Large intestine (tissue), 3 donors: ENCODE measurements at regions not wholly inside any gene's neighbourhood (a gene's known extent, or its start where the extent isn't known, plus 50 kb on each side); places are given as distances from the start of the nearest gene placed in this dataset.
"Not testable (repeated sequence)": the region's sequence is repeated elsewhere in the genome, so short reads cannot be mapped to it uniquely, and the experiment has no call there.

Experiments
- DNase-seq, 2 donors: peaks; one replicate each; pipeline versions ENCODE4 v3.0.0 to v3.0.0-alpha.2; 2013
- H3K27ac ChIP-seq: one replicate; pipeline ENCODE4 v1.5.1; 2013; ENCODE audit warnings: low read length
- H3K27me3 ChIP-seq: 2 replicates; pipeline ENCODE4 v1.6.1; 2013; ENCODE audit warnings: low read length; ENCODE audit not compliant: control insufficient read depth, insufficient read depth
- H3K36me3 ChIP-seq: 2 replicates; pipeline ENCODE4 v1.6.1; 2013; ENCODE audit warnings: low read length; ENCODE audit not compliant: control insufficient read depth, insufficient read depth
- H3K4me1 ChIP-seq: one replicate; pipeline ENCODE4 v1.6.1; 2013; ENCODE audit warnings: low read length; ENCODE audit not compliant: control insufficient read depth, insufficient read depth
- H3K4me3 ChIP-seq: one replicate; pipeline ENCODE4 v1.5.1; 2013; ENCODE audit warnings: low read length
- H3K9me3 ChIP-seq: one replicate; pipeline ENCODE4 v1.6.1; 2013; ENCODE audit warnings: mild to moderate bottlenecking, low read depth, low read length, moderate library complexity; ENCODE audit not compliant: control insufficient read depth
- WGBS: methylation state at CpG from one replicate; pipeline ENCODE4 v1.1.5; 2013; ENCODE audit warnings: low lambda C conversion rate; ENCODE audit not compliant: insufficient coverage; 5-methylcytosine and 5-hydroxymethylcytosine counted together

DNA sequence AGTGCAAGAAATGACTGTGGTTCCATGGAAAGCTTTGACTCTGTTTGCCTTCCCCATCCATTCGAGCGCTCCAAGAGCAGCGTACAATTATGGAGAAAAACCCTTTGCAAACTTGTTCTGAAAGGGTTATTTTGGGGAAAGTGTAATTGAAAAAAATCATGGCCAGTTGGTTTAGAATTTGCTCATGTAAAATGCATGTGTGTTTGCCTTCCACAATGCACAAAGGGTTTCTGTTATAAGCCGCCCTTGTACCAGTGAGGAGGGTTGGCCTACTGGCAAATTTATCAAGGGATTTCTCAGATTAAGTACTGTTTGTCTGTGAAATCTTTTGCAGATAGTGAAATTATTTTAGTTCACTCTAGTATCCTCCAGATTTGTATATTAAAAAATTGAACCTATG is 62.7 kb upstream of the PELI2 start:
- no CpG with 5 or more reads among the region's 4 CpGs for WGBS
- DNase-seq, result no peak
- Histone ChIP-seq H3K27ac (no peak overlapping the region), H3K4me1 (peaks cover 8% of the 10 kb centered on the region), H3K27me3 (no peaks in the 10 kb centered on the region), H3K4me3 (no peak overlapping the region), H3K36me3 (no peaks in the 10 kb centered on the region), H3K9me3 (no peaks in the 10 kb centered on the region)

DNA sequence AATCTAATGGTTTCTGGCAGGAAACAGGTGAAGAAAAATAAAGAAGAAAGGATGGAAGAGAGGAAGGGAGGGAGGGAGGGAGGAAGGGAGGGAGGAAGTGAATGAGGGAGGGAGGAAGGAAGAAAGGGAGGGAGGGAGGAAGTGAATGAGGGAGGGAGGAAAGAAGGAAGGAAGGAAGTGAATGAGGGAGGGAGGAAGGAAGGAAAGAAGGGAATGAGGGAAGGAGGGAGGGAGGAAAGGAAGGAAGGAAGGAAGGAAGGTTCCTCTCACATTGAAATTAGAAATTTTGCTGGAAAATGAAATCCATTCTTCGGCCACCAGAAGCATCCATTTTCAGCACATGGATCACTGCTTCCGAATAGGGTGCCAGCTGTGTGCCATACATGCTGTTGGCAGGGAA is 62.2 kb upstream of the PELI2 start:
- Histone ChIP-seq H3K27ac (no peak overlapping the region), H3K36me3 (no peaks in the 10 kb centered on the region), H3K9me3 (no peaks in the 10 kb centered on the region), H3K4me1 (peaks cover 8% of the 10 kb centered on the region), H3K4me3 (no peak overlapping the region), H3K27me3 (no peaks in the 10 kb centered on the region)
- no CpG with 5 or more reads among the region's 2 CpGs for WGBS
- DNase-seq, result no peak

DNA sequence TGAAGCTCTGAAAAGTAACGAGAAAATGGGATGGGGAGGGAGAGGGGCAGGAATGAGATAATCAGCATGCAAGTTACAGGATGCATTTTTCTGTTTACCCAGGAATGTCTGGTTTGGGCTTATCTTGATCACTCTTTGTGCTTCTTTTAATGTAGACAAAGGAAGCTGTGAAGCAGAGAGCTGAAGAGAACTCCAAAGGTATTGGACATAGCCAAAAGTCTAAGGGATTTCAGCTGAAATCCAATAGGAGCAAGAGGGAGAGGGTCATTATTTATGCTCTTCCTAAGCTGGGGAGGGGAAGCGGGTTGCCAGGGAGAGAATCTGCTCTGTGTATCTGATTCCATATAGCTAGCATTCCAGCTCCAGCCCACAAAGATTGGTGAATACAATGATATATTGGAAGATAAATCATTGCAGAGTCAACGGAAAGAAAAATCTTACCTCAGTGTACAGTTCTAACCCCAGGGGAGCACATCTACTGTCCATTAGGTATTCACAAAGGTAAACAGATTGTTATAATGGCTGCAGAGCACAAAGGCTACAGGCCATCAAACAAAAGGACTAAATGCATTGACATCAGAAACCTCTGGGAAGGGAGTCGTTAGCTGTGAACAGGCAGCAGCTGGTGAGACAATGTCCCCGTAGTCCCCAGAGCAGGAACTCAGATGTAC is 61.0 kb upstream of the PELI2 start:
- Histone ChIP-seq H3K9me3 (no peaks in the 10 kb centered on the region), H3K36me3 (no peaks in the 10 kb centered on the region), H3K4me3 (no peak overlapping the region), H3K4me1 (peaks cover 8% of the 10 kb centered on the region), H3K27me3 (no peaks in the 10 kb centered on the region), H3K27ac (no peak overlapping the region)
- no peak for DNase-seq
- 93% methylated on average over 2 of the region's 5 CpGs for WGBS

DNA sequence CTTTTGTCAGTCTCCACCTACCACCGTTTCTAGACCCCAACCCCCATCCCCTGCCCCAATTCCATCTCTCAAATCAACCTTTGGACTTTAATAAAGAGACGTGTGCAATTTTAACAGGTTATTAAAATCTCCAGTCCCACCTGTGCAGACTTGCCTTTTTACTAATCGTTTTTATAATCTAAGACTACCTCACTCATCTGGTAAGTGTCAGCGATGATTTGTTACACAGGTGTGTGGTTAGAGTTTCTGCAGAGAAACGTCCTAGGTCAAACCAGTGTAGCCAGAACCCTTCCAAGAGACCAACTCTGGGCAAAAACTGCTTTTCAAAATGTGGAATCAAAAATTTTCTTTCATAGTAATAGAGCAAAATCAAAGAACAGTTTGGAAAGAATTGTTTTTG is 60.4 kb upstream of the PELI2 start:
- Histone ChIP-seq H3K27ac (no peak overlapping the region), H3K9me3 (no peaks in the 10 kb centered on the region)
- WGBS, result no CpG with 5 or more reads among the region's 5 CpGs

DNA sequence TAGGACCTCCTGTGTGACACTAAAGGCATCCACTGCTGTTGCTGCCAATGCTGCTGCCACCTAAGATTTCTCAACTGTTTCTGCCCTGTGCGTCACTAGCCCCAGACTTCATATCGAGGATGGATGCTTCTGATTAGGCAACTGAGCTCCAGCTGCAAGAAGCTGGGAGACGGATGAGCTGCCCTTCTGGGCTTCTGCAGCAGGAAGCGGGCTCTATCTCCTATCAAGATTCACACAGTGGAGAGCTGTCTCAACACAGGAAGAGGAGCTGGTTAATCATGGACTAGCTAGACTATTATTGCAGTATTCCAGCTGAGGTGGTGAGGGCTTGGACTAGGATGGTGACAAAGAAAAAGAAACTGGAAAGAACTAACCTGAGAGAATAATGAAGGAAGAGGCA is 59.2 kb upstream of the PELI2 start:
- no CpG with 5 or more reads among the region's 4 CpGs for WGBS
- no peaks in the 10 kb centered on the region for H3K9me3 ChIP-seq
- H3K4me1 ChIP-seq, result peaks cover 11% of the 10 kb centered on the region
- no peaks in the 10 kb centered on the region for H3K36me3 ChIP-seq
- peak; percentile 76 to 86 for DNase-seq
- H3K27ac ChIP-seq, result peak overlapping the region; percentile 66
- H3K4me3 ChIP-seq, result no peak overlapping the region
- H3K27me3 ChIP-seq, result no peaks in the 10 kb centered on the region

More for the DNA sequence above, 60.4 kb upstream of the PELI2 start:
- Histone ChIP-seq H3K36me3 (no peaks in the 10 kb centered on the region), H3K27me3 (no peaks in the 10 kb centered on the region), H3K4me1 (peaks cover 9% of the 10 kb centered on the region), H3K4me3 (no peak overlapping the region)
- DNase-seq, result no peak

DNA sequence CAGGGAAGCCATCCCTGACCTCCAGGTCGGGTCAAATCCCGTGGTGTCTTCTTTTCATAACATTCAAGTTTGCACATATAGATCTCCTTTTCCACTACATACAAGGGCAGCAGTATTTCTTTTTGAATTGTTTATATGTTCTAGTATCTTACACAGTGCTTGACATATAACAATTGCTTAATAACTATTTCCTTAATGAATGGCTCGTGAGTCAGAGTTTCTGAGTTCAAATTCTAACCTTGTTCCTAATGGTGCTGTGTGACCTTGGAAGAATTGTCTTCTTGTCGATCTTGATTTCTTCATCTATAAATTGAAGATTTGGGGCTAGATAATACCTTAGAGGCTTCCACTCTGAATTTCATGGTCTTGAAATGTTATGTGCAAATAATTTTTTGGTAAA is 57.2 kb upstream of the PELI2 start:
- no peaks in the 10 kb centered on the region for H3K27me3 ChIP-seq
- H3K27ac ChIP-seq, result no peak overlapping the region
- no peaks in the 10 kb centered on the region for H3K9me3 ChIP-seq
- H3K36me3 ChIP-seq, result no peaks in the 10 kb centered on the region
- DNase-seq, result no peak
- peaks cover 11% of the 10 kb centered on the region for H3K4me1 ChIP-seq
- no peak overlapping the region for H3K4me3 ChIP-seq
- 80% methylated on average over 1 of the region's 4 CpGs for WGBS

DNA sequence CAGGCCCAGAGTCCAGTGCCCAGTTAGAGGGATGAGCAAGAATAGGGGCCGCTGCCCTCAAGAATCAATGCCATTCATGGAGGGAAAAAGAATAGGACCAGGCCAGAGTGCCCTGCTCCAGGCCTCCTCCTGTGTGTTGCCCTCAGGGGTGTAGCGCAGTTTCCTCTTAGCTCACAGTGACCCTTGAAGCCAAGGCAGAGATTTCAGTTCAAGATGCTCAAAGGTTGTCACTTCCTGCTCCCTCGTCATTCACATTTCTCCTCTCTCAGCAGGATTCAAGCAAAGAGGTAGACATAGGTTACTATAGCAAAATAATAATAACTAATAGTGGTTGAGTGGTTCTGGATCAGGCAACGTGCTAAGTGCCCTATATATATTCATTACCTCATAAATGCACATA is 55.1 kb upstream of the PELI2 start:
- DNase-seq, result peak; percentile 53 to 78
- H3K27ac ChIP-seq, result peak overlapping the region; percentile 47

DNA sequence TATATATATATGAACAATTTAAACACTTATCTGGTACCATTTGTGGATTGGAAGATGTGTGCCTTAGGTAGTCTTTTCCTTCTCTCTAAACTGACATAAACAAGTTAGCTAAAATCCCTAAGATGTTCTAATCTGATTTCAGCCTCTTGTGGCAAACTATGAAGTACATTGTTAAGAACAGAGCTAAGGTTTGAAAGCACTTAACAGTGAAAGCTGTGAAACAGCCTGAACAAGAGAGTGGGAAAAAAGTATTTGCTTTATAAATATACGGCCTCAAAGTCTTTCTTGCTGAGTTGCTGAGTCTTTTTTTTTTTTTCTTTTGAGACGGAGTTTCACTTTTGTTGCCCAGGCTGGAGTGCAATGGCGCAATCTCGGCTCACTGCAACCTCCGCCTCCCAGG is 53.7 kb upstream of the PELI2 start:
- WGBS, result no CpG with 5 or more reads among the region's 5 CpGs
- Histone ChIP-seq H3K9me3 (no peaks in the 10 kb centered on the region), H3K27me3 (no peaks in the 10 kb centered on the region), H3K4me3 (no peak overlapping the region), H3K4me1 (peaks cover 8% of the 10 kb centered on the region), H3K27ac (peak overlapping the region; percentile 67), H3K36me3 (no peaks in the 10 kb centered on the region)
- DNase-seq, result peak in 1 of 2 donors; percentile 33

More for the DNA sequence above, 55.1 kb upstream of the PELI2 start:
- Histone ChIP-seq H3K27me3 (no peaks in the 10 kb centered on the region), H3K36me3 (no peaks in the 10 kb centered on the region), H3K9me3 (no peaks in the 10 kb centered on the region), H3K4me3 (no peak overlapping the region), H3K4me1 (peaks cover 11% of the 10 kb centered on the region)
- no CpG with 5 or more reads among the region's 4 CpGs for WGBS

DNA sequence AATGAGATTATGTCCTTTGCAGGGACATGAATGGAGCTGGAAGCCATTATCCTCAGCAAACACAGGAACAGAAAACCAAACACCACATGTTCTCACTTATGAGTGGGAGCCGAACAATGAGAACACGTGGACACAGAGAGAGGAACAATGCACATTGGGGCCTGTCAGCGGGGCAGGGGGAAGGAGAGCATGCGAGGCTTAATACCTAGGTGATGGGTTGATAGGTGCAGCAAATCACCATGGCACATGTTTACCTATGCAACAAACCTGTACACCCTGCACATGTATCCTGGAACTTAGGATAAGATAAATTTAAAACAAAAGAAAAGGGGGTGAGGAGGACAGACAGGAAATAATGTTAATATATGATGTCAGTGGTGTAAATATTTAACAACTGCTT is 53.0 kb upstream of the PELI2 start:
- H3K36me3 ChIP-seq, H3K27me3 ChIP-seq, H3K9me3 ChIP-seq, H3K4me1 ChIP-seq, DNase-seq, H3K4me3 ChIP-seq: not testable (repeated sequence)
- no CpG with 5 or more reads among the region's 4 CpGs for WGBS
- peak overlapping the region; percentile 61 for H3K27ac ChIP-seq

DNA sequence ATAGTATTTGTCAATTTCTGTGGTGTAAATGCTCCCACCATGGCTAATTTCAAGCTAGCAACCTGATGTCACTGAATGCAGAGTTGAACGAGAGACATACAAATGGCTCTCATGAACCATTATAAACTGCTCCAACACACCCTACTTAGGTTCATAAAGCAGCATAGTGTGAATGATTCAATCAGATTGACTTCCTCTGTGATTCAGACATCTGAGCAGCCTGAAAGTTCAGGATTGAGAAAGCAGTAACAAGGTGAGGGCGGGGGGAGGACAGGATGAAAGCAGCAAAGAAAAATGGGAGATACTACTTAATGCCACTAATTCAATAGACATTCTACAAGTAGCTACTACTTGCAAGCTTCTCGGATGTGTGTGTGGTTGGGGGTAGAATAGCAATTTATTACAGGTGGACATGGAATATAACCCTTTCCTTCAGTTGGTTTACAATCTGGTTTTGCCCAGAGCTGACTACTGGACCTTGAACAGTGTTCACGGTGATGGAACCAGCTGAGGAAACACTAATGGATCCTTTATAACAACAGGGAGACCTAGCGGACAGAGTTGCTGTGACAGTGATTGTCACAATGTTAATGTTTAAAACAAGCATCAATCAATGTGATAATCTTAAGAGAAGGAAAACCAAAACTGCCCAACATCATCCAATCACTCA is 52.5 kb upstream of the PELI2 start:
- H3K27ac ChIP-seq, result peak overlapping the region; percentile 61
- no peaks in the 10 kb centered on the region for H3K27me3 ChIP-seq
- peak; percentile 49 to 83 for DNase-seq
- 40% methylated on average over 1 of the region's 5 CpGs for WGBS
- peaks cover 3% of the 10 kb centered on the region for H3K4me1 ChIP-seq
- H3K4me3 ChIP-seq, result no peak overlapping the region
- no peaks in the 10 kb centered on the region for H3K36me3 ChIP-seq
- H3K9me3 ChIP-seq, result no peaks in the 10 kb centered on the region
